H9 (cell line): ENCODE measurements at regions not wholly inside any gene's neighbourhood (a gene's known extent, or its start where the extent isn't known, plus 50 kb on each side); places are given as distances from the start of the nearest gene placed in this dataset.

Source experiments
- DNase-seq: peaks from one replicate; pipeline ENCODE4 v3.0.0-alpha.2; 2017
- H2AFZ ChIP-seq: one replicate; pipeline ENCODE4 v1.6.1; 2013; ENCODE audit warnings: mild to moderate bottlenecking, low read length, control low read depth, moderate library complexity
- H2AK5ac ChIP-seq: 2 replicates; pipeline ENCODE4 v1.6.1; 2013; ENCODE audit warnings: low read length, control low read depth, mixed read lengths; ENCODE audit not compliant: insufficient read length
- H2BK120ac ChIP-seq: one replicate; pipeline ENCODE4 v1.6.1; 2013; ENCODE audit warnings: low read depth, mild to moderate bottlenecking, low read length, control low read depth, inconsistent platforms; ENCODE audit not compliant: poor library complexity, severe bottlenecking
- H2BK12ac ChIP-seq: 2 replicates; pipeline ENCODE4 v1.6.1; 2013; ENCODE audit warnings: low read length, control low read depth, mixed read lengths, low read depth; ENCODE audit not compliant: insufficient read length
- H2BK15ac ChIP-seq: 2 replicates; pipeline ENCODE4 v1.6.1; 2013; ENCODE audit warnings: low read depth, low read length, control low read depth
- H2BK20ac ChIP-seq: one replicate; pipeline ENCODE4 v1.6.1; 2013; ENCODE audit warnings: low read depth, mild to moderate bottlenecking, low read length, control low read depth, inconsistent platforms; ENCODE audit not compliant: poor library complexity, severe bottlenecking
- H2BK5ac ChIP-seq: 2 replicates; pipeline ENCODE4 v1.6.1; 2013; ENCODE audit warnings: low read length, control low read depth, mixed read lengths; ENCODE audit not compliant: insufficient read length
- H3K14ac ChIP-seq: 2 replicates; pipeline ENCODE4 v1.6.1; 2013; ENCODE audit warnings: low read length, control low read depth; ENCODE audit not compliant: insufficient read depth
- H3K18ac ChIP-seq: 2 replicates; pipeline ENCODE4 v1.6.1; 2013; ENCODE audit warnings: low read depth, mild to moderate bottlenecking, mixed read lengths, low read length, control low read depth; ENCODE audit not compliant: insufficient read length
- H3K23ac ChIP-seq: 2 replicates; pipeline ENCODE4 v1.6.1; 2013; ENCODE audit warnings: low read length, control low read depth, mixed read lengths, low read depth; ENCODE audit not compliant: insufficient read length
- H3K23me2 ChIP-seq: 2 replicates; pipeline ENCODE4 v1.6.1; 2013; ENCODE audit warnings: low read depth, mild to moderate bottlenecking, mixed read lengths, low read length, control low read depth; ENCODE audit not compliant: insufficient read length, poor library complexity, severe bottlenecking
- H3K27ac ChIP-seq: 2 replicates; pipeline ENCODE4 v1.5.1; 2013; ENCODE audit warnings: low read length, control low read depth, mixed read lengths, low read depth; ENCODE audit not compliant: insufficient read length
- H3K27me3 ChIP-seq: 2 replicates; pipeline ENCODE4 v1.6.1; 2013; ENCODE audit warnings: low read length, control low read depth, inconsistent platforms; ENCODE audit not compliant: insufficient read depth
- H3K4ac ChIP-seq: 2 replicates; pipeline ENCODE4 v1.6.1; 2013; ENCODE audit warnings: low read depth, mild to moderate bottlenecking, control low read depth, inconsistent platforms, low read length, moderate library complexity
- H3K4me1 ChIP-seq: 2 replicates; pipeline ENCODE4 v1.6.1; 2013; ENCODE audit warnings: low read length, control low read depth, inconsistent platforms; ENCODE audit not compliant: insufficient read depth
- H3K4me2 ChIP-seq: 2 replicates; pipeline ENCODE4 v1.6.1; 2013; ENCODE audit warnings: low read length, control low read depth, mixed read lengths; ENCODE audit not compliant: insufficient read length, insufficient read depth
- H3K56ac ChIP-seq: 2 replicates; pipeline ENCODE4 v1.6.1; 2013; ENCODE audit warnings: low read depth, mild to moderate bottlenecking, mixed read lengths, low read length, control low read depth; ENCODE audit not compliant: insufficient read length
- H3K79me1 ChIP-seq: 2 replicates; pipeline ENCODE4 v1.6.1; 2013; ENCODE audit warnings: low read depth, mild to moderate bottlenecking, moderate library complexity, low read length, control low read depth, inconsistent platforms; ENCODE audit not compliant: insufficient read depth, poor library complexity, severe bottlenecking
- H3K79me2 ChIP-seq: 2 replicates; pipeline ENCODE4 v1.6.1; 2013; ENCODE audit warnings: low read length, control low read depth, inconsistent platforms; ENCODE audit not compliant: insufficient read depth
- H3K9ac ChIP-seq: 2 replicates; pipeline ENCODE4 v1.6.1; 2013; ENCODE audit warnings: low read length, control low read depth, mixed read lengths; ENCODE audit not compliant: insufficient read length; ENCODE audit errors: extremely low read depth
- H3K9me3 ChIP-seq: one replicate; pipeline ENCODE4 v1.6.1; 2013; ENCODE audit warnings: low read depth, low read length, inconsistent platforms; ENCODE audit not compliant: control insufficient read depth
- H3T11ph ChIP-seq: one replicate; pipeline ENCODE4 v1.6.1; 2013; ENCODE audit warnings: mild to moderate bottlenecking, low read length, control low read depth, inconsistent platforms
- H4K20me1 ChIP-seq: one replicate; pipeline ENCODE4 v1.6.1; 2013; ENCODE audit not compliant: control insufficient read depth, insufficient read length, insufficient read depth
- H4K5ac ChIP-seq: 2 replicates; pipeline ENCODE4 v1.6.1; 2013; ENCODE audit warnings: low read depth, mild to moderate bottlenecking, mixed read lengths, low read length, control low read depth; ENCODE audit not compliant: insufficient read length
- H4K8ac ChIP-seq: replicated peaks from 2 replicates; pipeline ENCODE4 v1.6.1; 2013; ENCODE audit warnings: low read length, control low read depth, mixed read lengths, low read depth; ENCODE audit not compliant: insufficient read length
- H4K91ac ChIP-seq: 2 replicates; pipeline ENCODE4 v1.6.1; 2013; ENCODE audit warnings: low read depth, mild to moderate bottlenecking, moderate library complexity, mixed read lengths, low read length, control low read depth; ENCODE audit not compliant: insufficient read length
- H3K27ac Mint-ChIP-seq, 3 experiments: 2 replicates in 2 of 3; 3 replicates in 1 of 3; pipeline ENCODE4 v1.8.0; 2020 to 2021; ENCODE audit warnings: mixed read lengths in 3 of 3, mild to moderate bottlenecking in 1 of 3, moderate library complexity in 1 of 3
- H3K27me3 Mint-ChIP-seq: 2 replicates; pipeline ENCODE4 v1.8.0; 2021; ENCODE audit warnings: low read depth, mild to moderate bottlenecking, moderate library complexity, mixed read lengths
- H3K36me3 Mint-ChIP-seq, 3 experiments: 2 replicates in 2 of 3; 3 replicates in 1 of 3; pipeline ENCODE4 v1.8.0; 2020 to 2021; ENCODE audit warnings: low read depth in 3 of 3, mixed read lengths in 3 of 3; ENCODE audit not compliant: insufficient read depth in 1 of 3
- H3K4me1 Mint-ChIP-seq, 2 experiments: 2 replicates each; pipeline ENCODE4 v1.8.0; 2020; ENCODE audit warnings: mixed read lengths in 2 of 2
- H3K4me3 Mint-ChIP-seq, 2 experiments: 2 replicates in 1 of 2; 3 replicates in 1 of 2; pipeline ENCODE4 v1.8.0; 2020 to 2021; ENCODE audit warnings: mild to moderate bottlenecking in 2 of 2, mixed read lengths in 2 of 2, moderate library complexity in 1 of 2
- H3K9me3 Mint-ChIP-seq, 2 experiments: 2 replicates in 1 of 2; 3 replicates in 1 of 2; pipeline ENCODE4 v1.8.0; 2020; ENCODE audit warnings: mild to moderate bottlenecking in 2 of 2, mixed read lengths in 2 of 2, moderate library complexity in 1 of 2
- CTCF ChIP-seq: fragments of 200-600 bp; sonication (generic); conservative IDR thresholded peaks from 3 replicates; pipeline ENCODE4 v1.8.0; 2021; ENCODE audit warnings: antibody characterized with exemption, mild to moderate bottlenecking
- whole genome bisulfite sequencing: extraction: QIAGEN DNeasy Blood & Tissue Kit; methylation state at CpG from one replicate; pipeline ENCODE4 v1.1.7; 2013; ENCODE audit warnings: missing lambda C conversion rate, low lambda C conversion rate, mixed read lengths; ENCODE audit not compliant: insufficient read length; ENCODE audit errors: extremely low coverage; 5-methylcytosine and 5-hydroxymethylcytosine counted together

- Mint-ChIP-seq H3K4me3 (no peak overlapping the region), H3K27me3 (no peaks in the 10 kb centered on the region), H3K9me3 (no peaks in the 10 kb centered on the region; a peak in 1 of 5 replicates), H3K27ac (no peak overlapping the region; a peak in 1 of 7 replicates), H3K36me3 (no peaks in the 10 kb centered on the region), H3K4me1 (no peaks in the 10 kb centered on the region; a peak in 1 of 4 replicates)
- no peak overlapping the region for H4K8ac ChIP-seq
- H3K9ac ChIP-seq, result no peak overlapping the region
- no peak overlapping the region for H3K4ac ChIP-seq
- H3K23me2 ChIP-seq, result no peaks in the 10 kb centered on the region
- H3K27me3 ChIP-seq, result no peaks in the 10 kb centered on the region
- H2BK12ac ChIP-seq, result no peak overlapping the region
- H3K18ac ChIP-seq, result no peak overlapping the region
- H3K14ac ChIP-seq, result no peak overlapping the region
- H2BK5ac ChIP-seq, result no peak overlapping the region
- H2AFZ ChIP-seq, result no peak overlapping the region
- H3K4me1 ChIP-seq, result 0 out of 2 replicates have a peak, but pooled peaks cover 2% of the 10 kb centered on the region
- no peaks in the 10 kb centered on the region for H3K79me1 ChIP-seq
- no peak overlapping the region for H2BK120ac ChIP-seq
- no peaks in the 10 kb centered on the region for H3K9me3 ChIP-seq
- H4K91ac ChIP-seq, result no peak overlapping the region
- H3K4me2 ChIP-seq, result no peak overlapping the region
- H4K5ac ChIP-seq, result no peak overlapping the region
- no peak overlapping the region for H2BK20ac ChIP-seq
- no peak overlapping the region for H3T11ph ChIP-seq
- no peak for DNase-seq
- no peaks in the 10 kb centered on the region for H4K20me1 ChIP-seq
- no peak overlapping the region for H3K23ac ChIP-seq
- H3K79me2 ChIP-seq, result no peaks in the 10 kb centered on the region
- H2AK5ac ChIP-seq, result no peak overlapping the region
- H3K27ac ChIP-seq, result no peak overlapping the region
- H3K56ac ChIP-seq, result no peak overlapping the region
- no peak for TF ChIP-seq CTCF
- H2BK15ac ChIP-seq, result no peak overlapping the region
- WGBS, result no CpG with 5 or more reads among the region's 2 CpGs
Observed at GRCh38 chr2:5229574-5229973, 462.6 kb upstream of the SOX11 start.
